GM12878 (cell line): ENCODE measurements at regions not wholly inside any gene's neighbourhood (a gene's known extent, or its start where the extent isn't known, plus 50 kb on each side); places are given as distances from the start of the nearest gene placed in this dataset.

Source experiments
- ATAC-seq: fragments of 200-7000 bp; cut with Tn5 transposase; 3 replicates; pipeline ENCODE4 v1.9.1; 2020; ENCODE audit warnings: mild to moderate bottlenecking, moderate library complexity
- BruUV-seq: library from RNA; stranded (reverse); fragments of 400-500 nt; replicated peaks from 2 replicates; lab custom pipeline; 2021; lab: Mats Ljungman, UMichigan
- CTCF ChIA-PET: fragments of 300-600 bp; sonication (Branson Sonifier 250); formaldehyde crosslinking; extraction: SDS; loops from one replicate; lab custom pipeline; 2021; ENCODE audit warnings: inconsistent platforms; lab: Yijun Ruan, JAX
- POLR2A ChIA-PET: fragments of 350-600 bp; formaldehyde crosslinking; extraction: SDS; loops from one replicate; lab custom pipeline; 2021; ENCODE audit warnings: inconsistent platforms; lab: Charles Lee
- RAD21 ChIA-PET: fragments of 300-600 bp; sonication (Branson Sonifier 250); formaldehyde crosslinking; loops from one replicate; lab custom pipeline; 2023; ENCODE audit warnings: antibody characterized with exemption; ENCODE audit not compliant: unreplicated experiment; lab: Charles Lee
- SMC1A ChIA-PET: fragments of 300-600 bp; sonication (Branson Sonifier 250); formaldehyde crosslinking; loops from one replicate; lab custom pipeline; 2023; ENCODE audit not compliant: unreplicated experiment, uncharacterized antibody; lab: Charles Lee
- DNase-seq: peaks from one replicate; pipeline ENCODE4 v3.0.0-alpha.2; 2011; ENCODE audit warnings: low read depth, low spot score
- FAIRE-seq: peaks from 3 replicates; lab custom pipeline; 2011; peaks lifted over from hg19 to GRCh38; lab: Jason Lieb, UNC
- H2AFZ ChIP-seq: 2 replicates; pipeline ENCODE4 v1.6.0; 2011; ENCODE audit warnings: low read depth, low read length, control low read depth; ENCODE audit not compliant: control insufficient read depth
- H3K27ac ChIP-seq: 2 replicates; pipeline ENCODE4 v1.5.1; 2011; ENCODE audit warnings: control low read depth; ENCODE audit not compliant: control insufficient read depth, insufficient read depth
- H3K27me3 ChIP-seq, 2 experiments: replicated peaks in 1 of 2; 2 replicates each; pipeline versions ENCODE4 v1.6.0 to v1.6.1; 2011; ENCODE audit warnings: low read length in 1 of 2; ENCODE audit not compliant: control insufficient read depth in 2 of 2, insufficient read depth in 2 of 2
- H3K36me3 ChIP-seq, 2 experiments: 2 replicates each; pipeline ENCODE4 v1.5.1; 2011; ENCODE audit warnings: low read length in 1 of 2; ENCODE audit not compliant: control insufficient read depth in 2 of 2, insufficient read depth in 2 of 2
- H3K4me1 ChIP-seq: 2 replicates; pipeline ENCODE4 v1.6.1; 2011; ENCODE audit warnings: mild to moderate bottlenecking, low read length, moderate library complexity, mixed read lengths; ENCODE audit not compliant: control insufficient read depth, insufficient read depth
- H3K4me2 ChIP-seq: 2 replicates; pipeline ENCODE4 v1.6.0; 2011; ENCODE audit warnings: control low read depth; ENCODE audit not compliant: control insufficient read depth, insufficient read depth
- H3K4me3 ChIP-seq: fragments of 200-600 bp; sonication (generic); 2 replicates; pipeline ENCODE4 v1.5.1; 2016
- H3K79me2 ChIP-seq: 2 replicates; pipeline ENCODE4 v1.6.0; 2011; ENCODE audit warnings: low read length; ENCODE audit not compliant: control insufficient read depth, insufficient read depth
- H3K9ac ChIP-seq: 2 replicates; pipeline ENCODE4 v1.8.0; 2011; ENCODE audit warnings: low read length, control low read depth, mixed read lengths; ENCODE audit not compliant: control insufficient read depth, insufficient read depth
- H3K9me3 ChIP-seq: replicated peaks from 3 replicates; pipeline ENCODE4 v1.5.1; 2011; ENCODE audit warnings: mild to moderate bottlenecking, low read length; ENCODE audit not compliant: control insufficient read depth, insufficient read depth
- H4K20me1 ChIP-seq: 2 replicates; pipeline ENCODE4 v1.6.0; 2011; ENCODE audit not compliant: control insufficient read depth, insufficient read depth
- ASH2L ChIP-seq: fragments of 300-600, 200-600 bp; sonication (generic); IDR thresholded peaks from 2 replicates; pipeline ENCODE4 v1.6.1; 2017; ENCODE audit warnings: low read depth, mild to moderate bottlenecking, borderline replicate concordance
- E2F4 ChIP-seq: IDR thresholded peaks from 2 replicates; pipeline ENCODE4 v1.6.1; 2012; ENCODE audit warnings: low read depth, low read length, improper control_type of control experiment
- E2F8 ChIP-seq: fragments of 450-650 bp; IDR thresholded peaks from 2 replicates; pipeline ENCODE4 v1.6.1; 2018; ENCODE audit warnings: mild to moderate bottlenecking, low read depth, moderate library complexity; ENCODE audit not compliant: partially characterized antibody
- FOXM1 ChIP-seq: IDR thresholded peaks from 2 replicates; pipeline ENCODE4 v1.6.1; 2012; ENCODE audit warnings: low read depth, mild to moderate bottlenecking, inconsistent platforms, low read length, moderate library complexity
- IKZF2 ChIP-seq, 2 experiments: fragments of 450-650 bp; IDR thresholded peaks; 2 replicates each; pipeline ENCODE4 v1.6.1; 2017; ENCODE audit warnings: mild to moderate bottlenecking in 2 of 2, moderate library complexity in 2 of 2
- KAT2A ChIP-seq: conservative IDR thresholded peaks from 2 replicates; pipeline ENCODE4 v1.6.1; 2011; ENCODE audit warnings: low read depth, low read length; ENCODE audit not compliant: control insufficient read depth
- KDM1A ChIP-seq: fragments of 200-600 bp; sonication (generic); IDR thresholded peaks from 2 replicates; pipeline ENCODE4 v1.6.1; 2016; ENCODE audit warnings: borderline replicate concordance
- KLF5 ChIP-seq: fragments of 450-650 bp; IDR thresholded peaks from 2 replicates; pipeline ENCODE4 v1.6.1; 2014; ENCODE audit warnings: mild to moderate bottlenecking; ENCODE audit not compliant: partially characterized antibody
- MAX ChIP-seq: IDR thresholded peaks from 2 replicates; pipeline ENCODE4 v1.6.1; 2012; ENCODE audit warnings: low read depth, low read length, improper control_type of control experiment
- POLR2AphosphoS5 ChIP-seq: IDR thresholded peaks from 2 replicates; pipeline ENCODE4 v1.6.1; 2011; ENCODE audit warnings: mild to moderate bottlenecking, low read length, inconsistent platforms
- YBX1 ChIP-seq: fragments of 450-650 bp; IDR thresholded peaks from 2 replicates; pipeline ENCODE4 v1.6.1; 2016; ENCODE audit warnings: antibody characterized with exemption
- ZBED1 ChIP-seq: IDR thresholded peaks from 2 replicates; pipeline ENCODE4 v1.6.1; 2016; ENCODE audit warnings: borderline replicate concordance
- ZNF274 ChIP-seq: IDR thresholded peaks from one replicate; pipeline ENCODE4 v1.8.0; 2011; ENCODE audit not compliant: insufficient read length, insufficient read depth
- WGBS: methylation state at CpG from one replicate; pipeline ENCODE4 v1.1.6; 2016; ENCODE audit warnings: low lambda C conversion rate; ENCODE audit not compliant: insufficient replicate concordance, insufficient coverage; ENCODE audit errors: missing lambda C conversion rate; 5-methylcytosine and 5-hydroxymethylcytosine counted together
- in situ Hi-C: fragments of 300-500 bp; cut with MboI; formaldehyde crosslinking; loops from 9 replicates; pipeline ENCODE4 v1.14.3; 2018; ENCODE audit warnings: mixed read lengths
- intact Hi-C: fragments of 100-400 bp; cut with micrococcal nuclease; formaldehyde crosslinking; loops from one replicate; pipeline ENCODE4 v1.14.2; 2022; ENCODE audit not compliant: unreplicated experiment
- TF ChIP-seq, protein P1 (sequence below): IDR thresholded peaks from 2 replicates; pipeline ENCODE4 v1.6.1; 2012; ENCODE audit warnings: low read depth, low read length, improper control_type of control experiment

DNA sequence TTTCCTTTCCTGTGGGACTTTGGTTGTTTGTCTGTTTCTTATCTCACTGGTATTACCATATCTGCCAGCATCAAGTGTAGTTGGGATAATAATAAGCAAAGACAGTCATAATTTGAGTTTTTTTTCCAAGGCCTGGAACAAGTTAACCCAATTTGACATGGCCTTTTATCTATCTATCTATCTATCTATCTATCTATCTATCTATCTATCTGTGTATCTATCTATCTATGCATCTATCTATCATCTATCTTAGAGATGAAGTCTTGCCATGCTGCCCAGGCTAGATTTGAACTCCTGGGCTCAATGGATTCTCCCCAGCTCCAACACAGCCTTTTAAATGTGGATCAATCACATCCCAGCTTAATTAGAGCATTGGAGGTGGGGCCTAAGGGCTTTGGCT, 174.1 kb upstream of the CSF3R start (continued):
- TF ChIP-seq ASH2L = no peak
- TF ChIP-seq E2F8 = no peak
- TF ChIP-seq ZNF274 = no peak
- TF ChIP-seq POLR2AphosphoS5 = no peak
- TF ChIP-seq FOXM1 = no peak
- TF ChIP-seq KDM1A = no peak
- TF ChIP-seq, protein P1, sequence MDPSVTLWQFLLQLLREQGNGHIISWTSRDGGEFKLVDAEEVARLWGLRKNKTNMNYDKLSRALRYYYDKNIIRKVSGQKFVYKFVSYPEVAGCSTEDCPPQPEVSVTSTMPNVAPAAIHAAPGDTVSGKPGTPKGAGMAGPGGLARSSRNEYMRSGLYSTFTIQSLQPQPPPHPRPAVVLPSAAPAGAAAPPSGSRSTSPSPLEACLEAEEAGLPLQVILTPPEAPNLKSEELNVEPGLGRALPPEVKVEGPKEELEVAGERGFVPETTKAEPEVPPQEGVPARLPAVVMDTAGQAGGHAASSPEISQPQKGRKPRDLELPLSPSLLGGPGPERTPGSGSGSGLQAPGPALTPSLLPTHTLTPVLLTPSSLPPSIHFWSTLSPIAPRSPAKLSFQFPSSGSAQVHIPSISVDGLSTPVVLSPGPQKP = no peak

- Histone ChIP-seq H3K79me2 (no peaks in the 10 kb centered on the region), H3K27ac (no peak overlapping the region), H3K9me3 (no peaks in the 10 kb centered on the region), H3K4me2 (no peak overlapping the region), H3K9ac (no peak overlapping the region), H2AFZ (no peak overlapping the region), H3K27me3 (0 out of 4 replicates have a peak, but pooled peaks cover 1 to 3% of the 10 kb centered on the region in 2 experiments), H3K4me3 (no peak overlapping the region), H3K4me1 (no peaks in the 10 kb centered on the region), H4K20me1 (no peaks in the 10 kb centered on the region), H3K36me3 (no peaks in the 10 kb centered on the region)
- intact Hi-C loops (no loop called here), in situ Hi-C loops (no loop called here)
- DNase-seq = no peak
- TF ChIP-seq IKZF2 (IDR thresholded peaks at IDR 0.05) = no peak
- TF ChIP-seq KLF5 = no peak
- no peak for TF ChIP-seq E2F4
- no peak for TF ChIP-seq KAT2A
- no peak for TF ChIP-seq YBX1
- no peak for TF ChIP-seq MAX
- no peak for TF ChIP-seq ZBED1
- ChIA-PET RAD21 (no interaction called here), POLR2A (no interaction called here), CTCF (no interaction called here), SMC1A (no interaction called here)
- no peak for FAIRE-seq
- 22% methylated on average over 2 of the region's 2 CpGs for WGBS
- no TSS peak for BruUV-seq
- no peak for ATAC-seq
Observed at GRCh38 chr1:36656271-36656670, 173.6 kb upstream of the CSF3R start.
